ENCODE measurements at regions not wholly inside any gene's neighbourhood (a gene's known extent, or its start where the extent isn't known, plus 50 kb on each side); places are given as distances from the start of the nearest gene placed in this dataset.

DNA sequence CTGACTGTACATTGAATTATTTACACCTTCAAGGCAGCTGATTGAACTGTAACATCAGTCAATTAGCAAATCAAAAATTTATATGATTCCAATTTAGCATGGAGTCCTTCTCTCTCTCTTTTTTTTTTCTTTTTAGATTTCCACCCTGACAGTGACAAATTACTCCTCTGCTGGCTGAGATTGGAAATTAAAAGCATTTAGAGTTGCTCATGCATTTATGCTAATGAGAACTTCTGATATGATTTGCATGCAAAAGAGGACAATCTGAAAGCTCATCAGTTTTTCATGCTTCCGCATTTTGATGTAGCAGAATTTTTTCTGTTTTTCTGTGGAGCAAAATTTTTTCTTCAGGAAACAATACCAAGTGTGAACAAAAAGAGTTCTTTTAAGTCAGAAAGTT, 130.5 kb upstream of the NOX3 start:
- TF ChIP-seq, protein P1, sequence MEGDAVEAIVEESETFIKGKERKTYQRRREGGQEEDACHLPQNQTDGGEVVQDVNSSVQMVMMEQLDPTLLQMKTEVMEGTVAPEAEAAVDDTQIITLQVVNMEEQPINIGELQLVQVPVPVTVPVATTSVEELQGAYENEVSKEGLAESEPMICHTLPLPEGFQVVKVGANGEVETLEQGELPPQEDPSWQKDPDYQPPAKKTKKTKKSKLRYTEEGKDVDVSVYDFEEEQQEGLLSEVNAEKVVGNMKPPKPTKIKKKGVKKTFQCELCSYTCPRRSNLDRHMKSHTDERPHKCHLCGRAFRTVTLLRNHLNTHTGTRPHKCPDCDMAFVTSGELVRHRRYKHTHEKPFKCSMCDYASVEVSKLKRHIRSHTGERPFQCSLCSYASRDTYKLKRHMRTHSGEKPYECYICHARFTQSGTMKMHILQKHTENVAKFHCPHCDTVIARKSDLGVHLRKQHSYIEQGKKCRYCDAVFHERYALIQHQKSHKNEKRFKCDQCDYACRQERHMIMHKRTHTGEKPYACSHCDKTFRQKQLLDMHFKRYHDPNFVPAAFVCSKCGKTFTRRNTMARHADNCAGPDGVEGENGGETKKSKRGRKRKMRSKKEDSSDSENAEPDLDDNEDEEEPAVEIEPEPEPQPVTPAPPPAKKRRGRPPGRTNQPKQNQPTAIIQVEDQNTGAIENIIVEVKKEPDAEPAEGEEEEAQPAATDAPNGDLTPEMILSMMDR (IDR thresholded peaks at IDR 0.05), result no peak
- no peak for TF ChIP-seq POLR2A (IDR thresholded peaks at IDR 0.05)

Data from body of pancreas (tissue), 4 donors.